Activated T-cell treated with anti-CD3 and anti-CD28 coated beads, Interleukin-2, amount 50 U/mL, for 24 hours (primary cell): ENCODE measurements at regions not wholly inside any gene's neighbourhood (a gene's known extent, or its start where the extent isn't known, plus 50 kb on each side); places are given as distances from the start of the nearest gene placed in this dataset.

Experiments
- DNase-seq: peaks from one replicate; pipeline ENCODE4 v3.0.0-alpha.2; 2020
- H3K27ac Mint-ChIP-seq: 2 replicates; pipeline ENCODE4 v1.8.0; 2020; ENCODE audit warnings: mild to moderate bottlenecking, mixed read lengths
- H3K27me3 Mint-ChIP-seq: 2 replicates; pipeline ENCODE4 v1.8.0; 2020; ENCODE audit warnings: mixed read lengths
- H3K36me3 Mint-ChIP-seq: 2 replicates; pipeline ENCODE4 v1.8.0; 2020; ENCODE audit warnings: low read depth, mixed read lengths
- H3K4me1 Mint-ChIP-seq: 2 replicates; pipeline ENCODE4 v1.8.0; 2020; ENCODE audit warnings: low read depth, mixed read lengths
- H3K4me3 Mint-ChIP-seq: 2 replicates; pipeline ENCODE4 v1.8.0; 2020; ENCODE audit warnings: mild to moderate bottlenecking, moderate library complexity, mixed read lengths
- H3K9me3 Mint-ChIP-seq: 2 replicates; pipeline ENCODE4 v1.8.0; 2020; ENCODE audit warnings: mixed read lengths

- Mint-ChIP-seq H3K4me3 (no peak overlapping the region), H3K36me3 (no peaks in the 10 kb centered on the region), H3K27me3 (no peaks in the 10 kb centered on the region), H3K4me1 (no peaks in the 10 kb centered on the region), H3K9me3 (peaks cover 10% of the 10 kb centered on the region), H3K27ac (no peak overlapping the region)
- no peak for DNase-seq
These were observed 575.8 kb downstream of the NUF2 start for GRCh38 chr1:163897412-163898155.

DNA sequence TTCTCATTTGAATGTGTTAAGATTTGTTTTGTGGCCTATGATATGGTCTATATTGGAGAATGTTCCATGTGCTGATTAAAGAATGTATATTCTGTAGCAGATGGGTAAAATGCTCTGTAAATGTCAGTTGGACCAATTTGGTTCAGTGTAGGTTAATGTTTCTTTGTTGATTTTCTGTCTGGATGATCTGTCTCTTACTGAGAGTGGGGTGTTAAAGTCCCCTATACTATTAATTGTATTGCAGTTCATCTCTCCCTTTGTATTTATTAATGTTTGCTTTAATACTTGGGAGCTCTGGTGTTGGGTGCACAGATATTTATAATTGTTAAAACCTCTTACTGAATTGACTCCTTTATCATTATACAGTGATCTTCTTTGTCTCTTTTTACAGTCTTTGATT, 584.5 kb downstream of the NUF2 start:
- H3K27ac Mint-ChIP-seq: no peak overlapping the region
- H3K4me3 Mint-ChIP-seq: no peak overlapping the region
- peaks cover 33% of the 10 kb centered on the region for H3K9me3 Mint-ChIP-seq
- H3K36me3 Mint-ChIP-seq: no peaks in the 10 kb centered on the region
- H3K27me3 Mint-ChIP-seq: no peaks in the 10 kb centered on the region
- DNase-seq: no peak
- no peaks in the 10 kb centered on the region for H3K4me1 Mint-ChIP-seq

DNA sequence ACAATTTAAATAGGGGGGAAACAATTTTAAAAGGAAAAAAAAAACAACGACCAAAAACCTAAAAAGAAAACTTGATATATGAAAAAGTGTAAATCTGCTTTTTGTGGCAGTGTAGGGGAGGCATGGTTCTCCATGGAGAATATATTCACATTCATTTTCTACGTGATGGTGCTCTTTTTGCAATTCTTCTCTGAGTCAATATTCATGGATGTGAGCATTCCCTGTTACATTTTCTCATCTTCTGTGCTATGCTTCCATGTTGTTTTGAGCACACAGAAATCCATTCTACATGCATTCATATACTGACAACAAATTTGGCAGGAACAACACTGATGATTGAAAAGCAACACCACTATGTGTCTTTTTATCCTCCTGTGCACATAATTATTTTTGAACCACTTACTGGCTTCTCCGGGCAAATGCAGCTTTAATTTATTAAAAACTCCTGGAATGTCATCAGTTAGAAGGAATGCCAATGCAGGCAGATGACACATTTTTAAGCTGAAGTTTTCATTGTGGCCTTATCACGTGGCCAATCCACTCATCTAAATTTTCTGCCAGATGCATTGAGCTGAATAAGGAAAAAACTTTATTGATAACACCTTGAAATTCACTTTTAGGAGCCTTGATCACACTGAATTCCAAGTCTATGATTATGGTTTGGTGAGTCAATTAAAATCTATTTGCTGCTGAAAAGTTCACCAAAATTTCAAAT, 590.6 kb downstream of the NUF2 start:
- no peak overlapping the region for H3K27ac Mint-ChIP-seq
- no peaks in the 10 kb centered on the region for H3K4me1 Mint-ChIP-seq
- H3K36me3 Mint-ChIP-seq: no peaks in the 10 kb centered on the region
- H3K9me3 Mint-ChIP-seq: peaks cover 26% of the 10 kb centered on the region
- H3K4me3 Mint-ChIP-seq: no peak overlapping the region
- no peaks in the 10 kb centered on the region for H3K27me3 Mint-ChIP-seq
- DNase-seq: no peak

DNA sequence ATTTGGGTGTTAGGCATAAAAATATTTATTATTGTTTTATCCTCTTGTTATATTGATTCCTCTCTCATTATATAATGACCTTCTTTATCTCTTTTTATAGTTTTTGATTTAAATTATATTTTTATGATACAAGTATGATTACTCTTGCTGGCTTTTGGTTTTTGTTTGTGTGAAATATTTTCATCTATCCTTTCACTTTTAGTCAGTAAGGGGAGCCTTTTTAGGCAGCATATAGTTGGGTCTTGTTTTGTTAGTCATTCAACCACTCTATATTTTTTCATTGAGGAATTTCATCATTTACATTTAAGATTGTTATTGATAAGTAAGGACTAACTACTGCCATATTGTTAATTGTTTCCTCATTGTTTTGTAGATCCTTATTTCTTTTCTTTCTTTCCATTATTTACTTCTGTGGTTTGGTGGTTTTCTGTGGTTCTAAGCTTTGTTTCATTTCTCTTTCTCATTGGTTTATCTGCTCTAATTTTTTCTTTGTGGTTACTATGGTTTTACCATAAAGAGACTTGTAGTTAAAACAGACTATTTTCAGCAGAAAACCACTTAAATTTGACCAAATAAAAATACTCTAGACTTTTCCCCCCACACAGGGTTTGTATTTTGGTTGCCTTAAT, 593.1 kb downstream of the NUF2 start:
- Mint-ChIP-seq H3K36me3 (no peaks in the 10 kb centered on the region), H3K27ac (no peak overlapping the region), H3K27me3 (no peaks in the 10 kb centered on the region), H3K4me1 (no peaks in the 10 kb centered on the region), H3K4me3 (no peak overlapping the region), H3K9me3 (peaks cover 9% of the 10 kb centered on the region)
- no peak for DNase-seq

DNA sequence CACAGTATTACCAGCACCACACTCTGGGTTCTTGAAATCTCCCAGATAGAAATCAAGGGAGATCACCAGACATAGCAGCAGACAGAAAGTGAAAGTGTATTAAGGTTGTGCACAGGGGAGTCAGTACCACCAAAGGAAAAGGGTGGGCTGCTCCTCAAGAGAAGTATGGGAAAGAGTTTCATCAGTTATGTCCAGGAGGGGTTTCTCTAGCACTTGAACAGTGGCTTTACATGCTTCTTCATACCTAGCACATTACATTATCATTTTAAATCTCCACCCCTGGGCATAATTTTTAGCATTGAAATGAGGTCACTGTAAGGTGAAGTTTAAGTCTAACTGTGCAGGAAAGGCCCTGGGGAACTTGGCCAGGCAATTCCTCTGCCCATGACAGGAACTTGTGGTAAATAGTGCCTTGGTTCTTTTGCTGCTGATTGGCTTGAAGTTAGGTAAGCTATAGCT, 601.0 kb downstream of the NUF2 start:
- Mint-ChIP-seq H3K9me3 (peaks cover 2% of the 10 kb centered on the region), H3K4me3 (no peak overlapping the region), H3K36me3 (no peaks in the 10 kb centered on the region), H3K27me3 (no peaks in the 10 kb centered on the region), H3K27ac (no peak overlapping the region), H3K4me1 (no peaks in the 10 kb centered on the region)
- no peak for DNase-seq

- no peak overlapping the region for H3K4me3 Mint-ChIP-seq
- H3K9me3 Mint-ChIP-seq: peaks cover 2% of the 10 kb centered on the region
These were observed 602.3 kb downstream of the NUF2 start for GRCh38 chr1:163924041-163924440.

GRCh38 chr1:163927493-163927892, 605.7 kb downstream of the NUF2 start:
- Mint-ChIP-seq H3K27me3 (no peaks in the 10 kb centered on the region), H3K9me3 (peaks cover 6% of the 10 kb centered on the region), H3K27ac (no peak overlapping the region), H3K36me3 (no peaks in the 10 kb centered on the region), H3K4me3 (no peak overlapping the region), H3K4me1 (no peaks in the 10 kb centered on the region)
- no peak for DNase-seq

More at GRCh38 chr1:163924041-163924440, 602.3 kb downstream of the NUF2 start:
- H3K36me3 Mint-ChIP-seq: no peaks in the 10 kb centered on the region
- H3K4me1 Mint-ChIP-seq: no peaks in the 10 kb centered on the region
- H3K27ac Mint-ChIP-seq: no peak overlapping the region
- H3K27me3 Mint-ChIP-seq: no peaks in the 10 kb centered on the region
- no peak for DNase-seq

DNA sequence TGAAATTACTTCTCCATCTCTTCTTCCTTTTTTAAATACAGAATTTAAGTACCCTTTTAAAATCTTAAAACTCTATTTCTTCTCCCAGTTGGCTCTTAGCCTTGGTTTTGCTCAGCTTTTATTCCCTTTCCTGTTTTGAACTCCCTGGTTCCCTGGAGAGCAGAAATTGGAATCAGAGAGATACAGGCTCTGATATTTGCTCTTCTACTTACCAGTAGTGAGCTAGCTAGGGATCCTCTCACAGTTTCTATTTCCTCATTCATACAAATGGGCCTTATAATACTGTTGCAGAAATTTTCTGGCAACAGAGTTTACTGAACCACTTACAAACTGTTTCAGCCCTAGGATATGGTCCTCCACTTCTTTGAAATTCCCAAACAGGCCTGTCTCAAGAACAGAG, 606.3 kb downstream of the NUF2 start:
- Mint-ChIP-seq H3K9me3 (peaks cover 8% of the 10 kb centered on the region), H3K27me3 (no peaks in the 10 kb centered on the region), H3K36me3 (no peaks in the 10 kb centered on the region), H3K27ac (no peak overlapping the region), H3K4me3 (no peak overlapping the region), H3K4me1 (no peaks in the 10 kb centered on the region)
- DNase-seq: no peak

DNA sequence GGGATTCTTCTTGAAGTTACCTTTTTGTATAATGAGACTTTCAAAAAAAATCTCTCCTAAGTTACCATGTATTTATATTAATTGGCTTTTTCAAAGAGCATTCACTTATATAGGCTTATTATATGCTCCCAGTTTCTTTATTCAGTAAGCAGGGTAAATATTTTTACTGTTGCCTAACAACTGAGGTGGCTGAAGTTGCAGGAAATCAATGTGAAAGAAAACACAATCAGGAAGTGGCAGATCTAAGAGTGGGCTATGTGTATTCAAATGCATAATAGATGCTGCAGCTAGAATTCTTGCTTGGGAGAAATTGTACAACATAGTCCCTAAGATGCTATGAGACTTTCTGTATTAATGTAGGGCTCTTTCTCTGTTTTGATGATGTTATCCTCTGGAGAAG, 606.9 kb downstream of the NUF2 start:
- H3K36me3 Mint-ChIP-seq: no peaks in the 10 kb centered on the region
- H3K4me3 Mint-ChIP-seq: no peak overlapping the region
- no peak for DNase-seq
- H3K9me3 Mint-ChIP-seq: peaks cover 8% of the 10 kb centered on the region
- no peaks in the 10 kb centered on the region for H3K4me1 Mint-ChIP-seq
- H3K27me3 Mint-ChIP-seq: no peaks in the 10 kb centered on the region
- H3K27ac Mint-ChIP-seq: no peak overlapping the region

DNA sequence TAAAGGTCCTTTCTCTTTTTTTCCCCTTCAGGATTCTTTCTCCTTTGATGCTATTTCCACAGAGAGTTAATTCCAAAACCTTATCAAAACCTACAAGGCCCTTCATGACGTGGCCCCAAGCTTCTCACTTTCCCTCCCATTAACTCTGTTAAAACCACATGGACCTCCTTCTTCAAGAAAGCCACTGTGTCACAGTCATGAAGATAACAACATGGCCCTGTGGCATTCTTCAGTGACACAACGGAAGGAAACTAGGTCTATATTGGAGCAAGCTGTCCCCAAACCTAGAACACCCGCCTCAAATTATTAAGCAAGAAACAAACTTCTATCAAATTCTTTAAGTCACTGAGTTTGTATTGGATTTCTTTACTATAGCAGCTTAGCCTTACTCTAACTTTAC, 611.1 kb downstream of the NUF2 start:
- Mint-ChIP-seq H3K27ac (no peak overlapping the region), H3K4me1 (no peaks in the 10 kb centered on the region), H3K36me3 (no peaks in the 10 kb centered on the region), H3K4me3 (no peak overlapping the region), H3K9me3 (peaks cover 8% of the 10 kb centered on the region), H3K27me3 (no peaks in the 10 kb centered on the region)
- no peak for DNase-seq

- H3K4me1 Mint-ChIP-seq: no peaks in the 10 kb centered on the region
- no peak for DNase-seq
- H3K27ac Mint-ChIP-seq: no peak overlapping the region
- H3K4me3 Mint-ChIP-seq: no peak overlapping the region
- peaks cover 8% of the 10 kb centered on the region for H3K9me3 Mint-ChIP-seq
- no peaks in the 10 kb centered on the region for H3K27me3 Mint-ChIP-seq
- no peaks in the 10 kb centered on the region for H3K36me3 Mint-ChIP-seq
These were observed 611.7 kb downstream of the NUF2 start for GRCh38 chr1:163933437-163933836.

- H3K27me3 Mint-ChIP-seq: no peaks in the 10 kb centered on the region
- H3K4me1 Mint-ChIP-seq: no peaks in the 10 kb centered on the region
These were observed 614.1 kb downstream of the NUF2 start for GRCh38 chr1:163935738-163936374.

DNA sequence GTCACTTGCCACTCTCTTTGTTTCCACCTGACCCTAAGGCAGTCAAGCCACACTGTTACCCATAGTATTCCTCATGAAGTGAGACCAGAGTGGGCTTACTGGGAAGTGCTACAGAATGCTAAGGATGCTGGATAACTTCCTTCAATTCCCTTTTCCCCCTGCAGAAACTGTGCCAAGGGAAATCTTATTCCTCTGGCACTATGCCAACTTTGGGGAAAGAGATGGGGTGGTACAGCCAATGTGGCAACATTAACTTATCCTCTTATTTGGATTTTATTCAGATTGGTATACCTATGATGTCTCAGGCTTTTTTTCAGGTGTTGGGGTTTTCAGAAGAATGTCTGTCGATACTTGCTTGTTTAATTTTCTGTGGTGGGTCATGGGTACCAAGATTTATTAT, 599.4 kb upstream of the PBX1 start:
- DNase-seq: no peak
- no peak overlapping the region for H3K4me3 Mint-ChIP-seq
- H3K27me3 Mint-ChIP-seq: no peaks in the 10 kb centered on the region
- peaks cover 31% of the 10 kb centered on the region for H3K9me3 Mint-ChIP-seq
- H3K36me3 Mint-ChIP-seq: no peaks in the 10 kb centered on the region
- H3K4me1 Mint-ChIP-seq: no peaks in the 10 kb centered on the region
- no peak overlapping the region for H3K27ac Mint-ChIP-seq

More at GRCh38 chr1:163935738-163936374, 614.1 kb downstream of the NUF2 start:
- no peak overlapping the region for H3K27ac Mint-ChIP-seq
- H3K4me3 Mint-ChIP-seq: no peak overlapping the region
- H3K36me3 Mint-ChIP-seq: no peaks in the 10 kb centered on the region
- H3K9me3 Mint-ChIP-seq: peaks cover 11% of the 10 kb centered on the region
- DNase-seq: no peak

- H3K4me3 Mint-ChIP-seq: no peak overlapping the region
- no peak for DNase-seq
- H3K9me3 Mint-ChIP-seq: peaks cover 20% of the 10 kb centered on the region
- no peaks in the 10 kb centered on the region for H3K27me3 Mint-ChIP-seq
- no peaks in the 10 kb centered on the region for H3K4me1 Mint-ChIP-seq
- H3K36me3 Mint-ChIP-seq: no peaks in the 10 kb centered on the region
- H3K27ac Mint-ChIP-seq: no peak overlapping the region
These were observed 588.8 kb upstream of the PBX1 start for GRCh38 chr1:163970151-163970550.
